GM23338 (cell line): ENCODE measurements at regions not wholly inside any gene's neighbourhood (a gene's known extent, or its start where the extent isn't known, plus 50 kb on each side); places are given as distances from the start of the nearest gene placed in this dataset.
"Not testable (repeated sequence)": the region's sequence is repeated elsewhere in the genome, so short reads cannot be mapped to it uniquely, and the experiment has no call there.

ENCODE experiments used
- ATAC-seq: fragments of 200-7000 bp; cut with Tn5 transposase; 3 replicates; pipeline ENCODE4 v1.9.1; 2020
- DNase-seq: peaks from one replicate; pipeline ENCODE4 v3.0.0-alpha.2; 2015; ENCODE audit warnings: low spot score
- H2AFZ ChIP-seq: fragments of 200-600 bp; sonication (generic); 2 replicates; pipeline ENCODE4 v1.8.0; 2016; ENCODE audit warnings: antibody characterized with exemption, mild to moderate bottlenecking, moderate library complexity
- H3F3A ChIP-seq: fragments of 200-600 bp; sonication (generic); replicated peaks from 2 replicates; pipeline ENCODE4 v1.8.0; 2017; ENCODE audit warnings: antibody characterized with exemption, mixed run types, low read depth
- H3K27ac ChIP-seq: fragments of 200-600 bp; sonication (generic); 2 replicates; pipeline ENCODE4 v1.6.1; 2016; ENCODE audit warnings: low read depth
- H3K27me3 ChIP-seq: fragments of 200-600 bp; sonication (generic); 2 replicates; pipeline ENCODE4 v1.8.0; 2016; ENCODE audit warnings: mild to moderate bottlenecking, mixed run types, moderate library complexity; ENCODE audit not compliant: insufficient read depth
- H3K36me3 ChIP-seq: fragments of 200-600 bp; sonication (generic); 2 replicates; pipeline ENCODE4 v1.8.0; 2016; ENCODE audit warnings: mild to moderate bottlenecking; ENCODE audit not compliant: insufficient read depth
- H3K4me1 ChIP-seq: fragments of 200-600 bp; sonication (generic); 2 replicates; pipeline ENCODE4 v1.8.0; 2016; ENCODE audit warnings: mild to moderate bottlenecking, moderate library complexity; ENCODE audit not compliant: insufficient read depth
- H3K4me2 ChIP-seq: fragments of 200-600 bp; sonication (generic); 2 replicates; pipeline ENCODE4 v1.7.1; 2017; ENCODE audit warnings: mixed run types
- H3K4me3 ChIP-seq: fragments of 200-600 bp; sonication (generic); 2 replicates; pipeline ENCODE4 v1.6.1; 2016; ENCODE audit warnings: mixed run types
- H3K79me2 ChIP-seq: fragments of 200-600 bp; sonication (generic); replicated peaks from 2 replicates; pipeline ENCODE4 v1.8.0; 2017; ENCODE audit warnings: mild to moderate bottlenecking; ENCODE audit not compliant: insufficient read depth
- H3K9me2 ChIP-seq: fragments of 200-600 bp; sonication (generic); 2 replicates; pipeline ENCODE4 v1.8.0; 2017; ENCODE audit not compliant: insufficient read depth
- H4K20me1 ChIP-seq: fragments of 200-600 bp; sonication (generic); replicated peaks from 2 replicates; pipeline ENCODE4 v1.8.0; 2017; ENCODE audit warnings: mild to moderate bottlenecking; ENCODE audit not compliant: insufficient read depth
- H3K27ac Mint-ChIP-seq: 2 replicates; pipeline ENCODE4 v1.8.0; 2020; ENCODE audit warnings: inconsistent platforms, mild to moderate bottlenecking, moderate library complexity, mixed read lengths
- H3K27me3 Mint-ChIP-seq: 3 replicates; pipeline ENCODE4 v1.8.0; 2022; ENCODE audit warnings: low read depth, mild to moderate bottlenecking, moderate library complexity, mixed read lengths, inconsistent platforms; ENCODE audit not compliant: insufficient read depth, poor library complexity
- H3K36me3 Mint-ChIP-seq: 3 replicates; pipeline ENCODE4 v1.8.0; 2021; ENCODE audit warnings: low read depth, mild to moderate bottlenecking, inconsistent platforms, moderate library complexity, mixed read lengths
- H3K4me1 Mint-ChIP-seq: 3 replicates; pipeline ENCODE4 v1.8.0; 2020; ENCODE audit warnings: mild to moderate bottlenecking, inconsistent platforms, mixed read lengths
- H3K4me3 Mint-ChIP-seq: 3 replicates; pipeline ENCODE4 v1.8.0; 2021; ENCODE audit warnings: moderate library complexity, mild to moderate bottlenecking, inconsistent platforms, mixed read lengths
- H3K9me3 Mint-ChIP-seq: 3 replicates; pipeline ENCODE4 v1.8.0; 2020; ENCODE audit warnings: moderate library complexity, mild to moderate bottlenecking, inconsistent platforms, mixed read lengths
- CREB1 ChIP-seq: fragments of 250-450 bp; sonication (Bioruptor Pico); IDR thresholded peaks from 2 replicates; pipeline ENCODE4 v1.5.0; 2020; ENCODE audit warnings: low read depth, mild to moderate bottlenecking, moderate library complexity
- CTCF ChIP-seq, 2 experiments: fragments of 200-600 bp in 1 of 2; sonication (generic) in 1 of 2; conservative IDR thresholded peaks; 2 replicates each; pipeline versions ENCODE4 v1.5.1 to v1.6.1; 2016 to 2017; ENCODE audit warnings: antibody characterized with exemption in 2 of 2, low read depth in 2 of 2, mild to moderate bottlenecking in 2 of 2, moderate library complexity in 1 of 2
- ETS1 ChIP-seq: IDR thresholded peaks from 2 replicates; pipeline ENCODE4 v1.6.1; 2016; ENCODE audit warnings: antibody characterized with exemption
- EZH2 ChIP-seq: fragments of 200-600 bp; sonication (generic); IDR thresholded peaks from one replicate; pipeline ENCODE4 v1.8.0; 2017; ENCODE audit warnings: antibody characterized with exemption, mild to moderate bottlenecking, low read depth; ENCODE audit not compliant: unreplicated experiment
- EZH2phosphoT487 ChIP-seq: fragments of 200-600 bp; sonication (generic); IDR thresholded peaks from one replicate; pipeline ENCODE4 v1.8.1; 2018; ENCODE audit warnings: antibody characterized with exemption; ENCODE audit not compliant: unreplicated experiment
- NANOG ChIP-seq: IDR thresholded peaks from 2 replicates; pipeline ENCODE4 v1.6.1; 2016; ENCODE audit warnings: antibody characterized with exemption, borderline replicate concordance
- POLR2AphosphoS5 ChIP-seq: IDR thresholded peaks from 2 replicates; pipeline ENCODE4 v1.6.1; 2016; ENCODE audit warnings: antibody characterized with exemption, low read depth
- STAT1 ChIP-seq: IDR thresholded peaks from one replicate; pipeline ENCODE4 v1.6.1; 2016; ENCODE audit warnings: antibody characterized with exemption; ENCODE audit not compliant: unreplicated experiment
- ZNF331 ChIP-seq: fragments of 250-450 bp; sonication (Bioruptor Pico); IDR thresholded peaks from 2 replicates; pipeline ENCODE4 v1.5.0; 2020; ENCODE audit warnings: low read depth, mild to moderate bottlenecking, moderate library complexity
- TF ChIP-seq, protein P1 (sequence below): IDR thresholded peaks from one replicate; pipeline ENCODE4 v1.6.1; 2018; ENCODE audit warnings: antibody characterized with exemption; ENCODE audit not compliant: unreplicated experiment

GRCh38 chr1:191804311-191804710, 354.0 kb upstream of the RGS18 start (continued):
- TF ChIP-seq, protein P1, sequence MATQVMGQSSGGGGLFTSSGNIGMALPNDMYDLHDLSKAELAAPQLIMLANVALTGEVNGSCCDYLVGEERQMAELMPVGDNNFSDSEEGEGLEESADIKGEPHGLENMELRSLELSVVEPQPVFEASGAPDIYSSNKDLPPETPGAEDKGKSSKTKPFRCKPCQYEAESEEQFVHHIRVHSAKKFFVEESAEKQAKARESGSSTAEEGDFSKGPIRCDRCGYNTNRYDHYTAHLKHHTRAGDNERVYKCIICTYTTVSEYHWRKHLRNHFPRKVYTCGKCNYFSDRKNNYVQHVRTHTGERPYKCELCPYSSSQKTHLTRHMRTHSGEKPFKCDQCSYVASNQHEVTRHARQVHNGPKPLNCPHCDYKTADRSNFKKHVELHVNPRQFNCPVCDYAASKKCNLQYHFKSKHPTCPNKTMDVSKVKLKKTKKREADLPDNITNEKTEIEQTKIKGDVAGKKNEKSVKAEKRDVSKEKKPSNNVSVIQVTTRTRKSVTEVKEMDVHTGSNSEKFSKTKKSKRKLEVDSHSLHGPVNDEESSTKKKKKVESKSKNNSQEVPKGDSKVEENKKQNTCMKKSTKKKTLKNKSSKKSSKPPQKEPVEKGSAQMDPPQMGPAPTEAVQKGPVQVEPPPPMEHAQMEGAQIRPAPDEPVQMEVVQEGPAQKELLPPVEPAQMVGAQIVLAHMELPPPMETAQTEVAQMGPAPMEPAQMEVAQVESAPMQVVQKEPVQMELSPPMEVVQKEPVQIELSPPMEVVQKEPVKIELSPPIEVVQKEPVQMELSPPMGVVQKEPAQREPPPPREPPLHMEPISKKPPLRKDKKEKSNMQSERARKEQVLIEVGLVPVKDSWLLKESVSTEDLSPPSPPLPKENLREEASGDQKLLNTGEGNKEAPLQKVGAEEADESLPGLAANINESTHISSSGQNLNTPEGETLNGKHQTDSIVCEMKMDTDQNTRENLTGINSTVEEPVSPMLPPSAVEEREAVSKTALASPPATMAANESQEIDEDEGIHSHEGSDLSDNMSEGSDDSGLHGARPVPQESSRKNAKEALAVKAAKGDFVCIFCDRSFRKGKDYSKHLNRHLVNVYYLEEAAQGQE: no peak
- TF ChIP-seq EZH2 (no peak), ZNF331 (no peak), CTCF (conservative IDR thresholded peaks at IDR 0.05; ENCODE audit: low read depth in 2 of 2) (no peak), NANOG (no peak), EZH2phosphoT487 (no peak), ETS1 (no peak), CREB1 (no peak), POLR2AphosphoS5 (no peak), STAT1 (no peak)

- not testable (repeated sequence) for H3K4me2 ChIP-seq, H2AFZ ChIP-seq, H3K27me3 ChIP-seq, H3K4me3 Mint-ChIP-seq, H3K4me1 ChIP-seq, H3K27ac Mint-ChIP-seq, H4K20me1 ChIP-seq, H3K9me2 ChIP-seq, H3K27ac ChIP-seq, H3K36me3 ChIP-seq, H3F3A ChIP-seq, ATAC-seq, H3K79me2 ChIP-seq, H3K4me3 ChIP-seq, H3K4me1 Mint-ChIP-seq, H3K27me3 Mint-ChIP-seq
- peak; percentile 33 for DNase-seq
- Mint-ChIP-seq H3K9me3 (peaks cover 16% of the 10 kb centered on the region), H3K36me3 (peaks cover 15% of the 10 kb centered on the region)
Observed at GRCh38 chr1:191813593-191813992, 344.7 kb upstream of the RGS18 start.
